Globus pallidus (tissue), 1 donor: ENCODE measurements at regions not wholly inside any gene's neighbourhood (a gene's known extent, or its start where the extent isn't known, plus 50 kb on each side); places are given as distances from the start of the nearest gene placed in this dataset.

Experiments
- DNase-seq: peaks from one replicate; pipeline ENCODE4 v3.0.0-alpha.2; 2015; ENCODE audit warnings: low spot score

- no peak for DNase-seq
These were observed 202.8 kb upstream of the UBE2E2 start for GRCh38 chr3:23000371-23000770.

GRCh38 chr3:23002151-23002550, 201.0 kb upstream of the UBE2E2 start:
- no peak for DNase-seq

GRCh38 chr3:23002836-23003732, 200.0 kb upstream of the UBE2E2 start:
- DNase-seq, result peak; percentile 58

- DNase-seq, result no peak
These were observed 199.4 kb upstream of the UBE2E2 start for GRCh38 chr3:23003733-23004046.

- DNase-seq, result no peak
These were observed 198.2 kb upstream of the UBE2E2 start for GRCh38 chr3:23004971-23005370.

GRCh38 chr3:23017801-23018200, 185.3 kb upstream of the UBE2E2 start:
- DNase-seq, result no peak

- no peak for DNase-seq
These were observed 183.4 kb upstream of the UBE2E2 start for GRCh38 chr3:23019596-23020300.

- DNase-seq, result no peak
These were observed 174.8 kb upstream of the UBE2E2 start for GRCh38 chr3:23028294-23028693.

- DNase-seq, result no peak
These were observed 174.1 kb upstream of the UBE2E2 start for GRCh38 chr3:23029001-23029400.

GRCh38 chr3:23035927-23036640, 167.0 kb upstream of the UBE2E2 start:
- no peak for DNase-seq

GRCh38 chr3:23036728-23037127, 166.4 kb upstream of the UBE2E2 start:
- no peak for DNase-seq

GRCh38 chr3:23038471-23038870, 164.7 kb upstream of the UBE2E2 start:
- DNase-seq, result no peak

- no peak for DNase-seq
These were observed 161.0 kb upstream of the UBE2E2 start for GRCh38 chr3:23041918-23042696.

GRCh38 chr3:23044463-23044862, 158.7 kb upstream of the UBE2E2 start:
- no peak for DNase-seq

GRCh38 chr3:23046536-23046935, 156.6 kb upstream of the UBE2E2 start:
- no peak for DNase-seq

- DNase-seq, result no peak
These were observed 151.6 kb upstream of the UBE2E2 start for GRCh38 chr3:23051240-23052140.

GRCh38 chr3:23052208-23052607, 150.9 kb upstream of the UBE2E2 start:
- DNase-seq, result no peak

- DNase-seq, result no peak
These were observed 150.5 kb upstream of the UBE2E2 start for GRCh38 chr3:23052620-23053019.

- no peak for DNase-seq
These were observed 147.3 kb upstream of the UBE2E2 start for GRCh38 chr3:23055733-23056376.

GRCh38 chr3:23062582-23062981, 140.5 kb upstream of the UBE2E2 start:
- DNase-seq, result no peak
